Lung (tissue), 11 donors: ENCODE measurements at regions not wholly inside any gene's neighbourhood (a gene's known extent, or its start where the extent isn't known, plus 50 kb on each side); places are given as distances from the start of the nearest gene placed in this dataset.

Source experiments
- ATAC-seq: fragments of 200-7000 bp; cut with Tn5 transposase; one replicate; pipeline ENCODE4 v1.9.1; 2020; ENCODE audit warnings: moderate number of reproducible peaks; ENCODE audit not compliant: insufficient read depth, low FRiP score
- DNase-seq, 3 donors: peaks; one replicate each; pipeline ENCODE4 v3.0.0-alpha.2; 2013 to 2017
- H3K27ac ChIP-seq, 2 donors: one replicate each; pipeline ENCODE4 v1.5.1; 2013; ENCODE audit warnings: mild to moderate bottlenecking in 2 of 2, moderate library complexity in 2 of 2, control low read depth in 1 of 2, inconsistent platforms in 1 of 2, low read depth in 1 of 2, low read length in 1 of 2
- H3K27me3 ChIP-seq, 3 donors: one replicate each; pipeline ENCODE4 v1.5.1; 2013; ENCODE audit warnings: low read length in 2 of 3; ENCODE audit not compliant: control insufficient read depth in 3 of 3, insufficient read depth in 3 of 3
- H3K36me3 ChIP-seq, 4 donors: one replicate each; pipeline ENCODE4 v1.5.1; 2013; ENCODE audit warnings: low read length in 4 of 4, mild to moderate bottlenecking in 1 of 4, moderate library complexity in 1 of 4; ENCODE audit not compliant: control insufficient read depth in 4 of 4, insufficient read depth in 4 of 4
- H3K4me1 ChIP-seq, 5 donors: one replicate each; pipeline ENCODE4 v1.5.1; 2013; ENCODE audit warnings: low read length in 5 of 5, mild to moderate bottlenecking in 2 of 5, moderate library complexity in 1 of 5; ENCODE audit not compliant: control insufficient read depth in 5 of 5, insufficient read depth in 5 of 5
- H3K4me3 ChIP-seq: one replicate; pipeline ENCODE4 v1.5.1; 2013; ENCODE audit warnings: mild to moderate bottlenecking, control low read depth, moderate library complexity
- H3K9ac ChIP-seq, 2 donors: one replicate each; pipeline ENCODE4 v1.5.1; 2013; ENCODE audit warnings: low read length in 2 of 2, control low read depth in 1 of 2; ENCODE audit not compliant: insufficient read depth in 1 of 2
- H3K9me3 ChIP-seq, 4 donors: one replicate each; pipeline ENCODE4 v1.5.1; 2013; ENCODE audit warnings: low read length in 3 of 4, mild to moderate bottlenecking in 1 of 4, moderate library complexity in 1 of 4; ENCODE audit not compliant: control insufficient read depth in 4 of 4, insufficient read depth in 3 of 4
- WGBS, 2 donors: extraction: QIAGEN DNeasy Blood & Tissue Kit; methylation state at CpG; one replicate each; pipeline ENCODE4 v1.1.7; 2013; 5-methylcytosine and 5-hydroxymethylcytosine counted together
- TF ChIP-seq, protein P1 (sequence below): IDR thresholded peaks from 2 replicates; pipeline ENCODE4 v1.5.1; 2012; ENCODE audit warnings: mild to moderate bottlenecking; ENCODE audit errors: control extremely low read depth, extremely low read depth
- donor health status: control.
- donor health status: control.
- donor health status: Bipolar disorder and iron deficiency.
- donor health status: healthy.
- donor health status: DM: yes; HTN: yes; CAD: no.

GRCh38 chr1:106458866-106459265 is 597.6 kb upstream of the PRMT6 start:
- Histone ChIP-seq H3K27ac (no peak overlapping the region), H3K4me1 (no peaks in the 10 kb centered on the region), H3K27me3 (no peaks in the 10 kb centered on the region), H3K9me3 (no peaks in the 10 kb centered on the region), H3K36me3 (no peaks in the 10 kb centered on the region), H3K4me3 (no peak overlapping the region), H3K9ac (no peak overlapping the region)
- DNase-seq (no peak), ATAC-seq (no peak)
- TF ChIP-seq, protein P1, sequence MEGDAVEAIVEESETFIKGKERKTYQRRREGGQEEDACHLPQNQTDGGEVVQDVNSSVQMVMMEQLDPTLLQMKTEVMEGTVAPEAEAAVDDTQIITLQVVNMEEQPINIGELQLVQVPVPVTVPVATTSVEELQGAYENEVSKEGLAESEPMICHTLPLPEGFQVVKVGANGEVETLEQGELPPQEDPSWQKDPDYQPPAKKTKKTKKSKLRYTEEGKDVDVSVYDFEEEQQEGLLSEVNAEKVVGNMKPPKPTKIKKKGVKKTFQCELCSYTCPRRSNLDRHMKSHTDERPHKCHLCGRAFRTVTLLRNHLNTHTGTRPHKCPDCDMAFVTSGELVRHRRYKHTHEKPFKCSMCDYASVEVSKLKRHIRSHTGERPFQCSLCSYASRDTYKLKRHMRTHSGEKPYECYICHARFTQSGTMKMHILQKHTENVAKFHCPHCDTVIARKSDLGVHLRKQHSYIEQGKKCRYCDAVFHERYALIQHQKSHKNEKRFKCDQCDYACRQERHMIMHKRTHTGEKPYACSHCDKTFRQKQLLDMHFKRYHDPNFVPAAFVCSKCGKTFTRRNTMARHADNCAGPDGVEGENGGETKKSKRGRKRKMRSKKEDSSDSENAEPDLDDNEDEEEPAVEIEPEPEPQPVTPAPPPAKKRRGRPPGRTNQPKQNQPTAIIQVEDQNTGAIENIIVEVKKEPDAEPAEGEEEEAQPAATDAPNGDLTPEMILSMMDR: no peak
- 78 to 79% methylated on average over 4 of the region's 4 CpGs for WGBS, 2 donors

DNA sequence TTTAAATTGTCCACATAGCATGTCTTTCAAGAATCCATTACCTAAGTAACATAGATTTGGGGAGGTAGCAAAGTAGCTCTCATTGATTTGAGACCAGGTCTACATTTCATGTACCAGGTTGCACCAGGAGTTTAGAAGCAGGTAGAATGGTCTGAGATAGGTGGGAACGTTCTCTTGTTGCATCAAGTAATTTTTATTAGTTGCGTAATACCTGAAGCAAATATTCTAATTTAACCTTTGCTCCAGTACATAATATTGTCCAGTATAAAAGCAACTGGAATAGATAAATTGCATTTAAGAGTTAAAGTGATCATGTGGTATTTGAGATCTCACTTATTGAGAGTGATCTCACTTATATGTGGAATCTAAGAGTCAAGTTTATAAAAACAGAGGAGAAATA is 597.1 kb upstream of the PRMT6 start:
- TF ChIP-seq, protein P1: no peak
- DNase-seq (no peak), ATAC-seq (no peak)
- no peaks in the 10 kb centered on the region for H3K27me3 ChIP-seq
- H3K4me3 ChIP-seq: no peak overlapping the region
- H3K27ac ChIP-seq: no peak overlapping the region
- H3K4me1 ChIP-seq: no peaks in the 10 kb centered on the region
- no peak overlapping the region for H3K9ac ChIP-seq
- no peaks in the 10 kb centered on the region for H3K36me3 ChIP-seq
- WGBS, 2 donors: 79 to 86% methylated on average over 2 of the region's 2 CpGs
- H3K9me3 ChIP-seq: no peaks in the 10 kb centered on the region

- WGBS, 2 donors: 73 to 78% methylated on average over 2 of the region's 2 CpGs
- H3K4me1 ChIP-seq: no peaks in the 10 kb centered on the region
- H3K27me3 ChIP-seq: no peaks in the 10 kb centered on the region
- no peak overlapping the region for H3K4me3 ChIP-seq
- TF ChIP-seq, protein P1: no peak
- H3K9ac ChIP-seq: no peak overlapping the region
- ATAC-seq: no peak
- no peak overlapping the region for H3K27ac ChIP-seq
- H3K9me3 ChIP-seq: peaks cover 0 to 9% (median 0%) of the 10 kb centered on the region in 4 donors
- DNase-seq: no peak
- no peaks in the 10 kb centered on the region for H3K36me3 ChIP-seq
Observed at GRCh38 chr1:106465666-106466065, 590.8 kb upstream of the PRMT6 start.

GRCh38 chr1:106480629-106481028 is 575.8 kb upstream of the PRMT6 start:
- DNase-seq (no peak), ATAC-seq (no peak)
- TF ChIP-seq, protein P1: no peak
- no peaks in the 10 kb centered on the region for H3K27me3 ChIP-seq
- H3K27ac ChIP-seq: no peak overlapping the region
- 76 to 85% methylated on average over 3 of the region's 3 CpGs for WGBS, 2 donors
- no peak overlapping the region for H3K9ac ChIP-seq
- no peak overlapping the region for H3K4me3 ChIP-seq
- H3K36me3 ChIP-seq: no peaks in the 10 kb centered on the region
- no peaks in the 10 kb centered on the region for H3K4me1 ChIP-seq
- peaks cover 0 to 7% (median 3%) of the 10 kb centered on the region in 4 donors for H3K9me3 ChIP-seq
